ENCODE measurements at regions not wholly inside any gene's neighbourhood (a gene's known extent, or its start where the extent isn't known, plus 50 kb on each side); places are given as distances from the start of the nearest gene placed in this dataset.

DNA sequence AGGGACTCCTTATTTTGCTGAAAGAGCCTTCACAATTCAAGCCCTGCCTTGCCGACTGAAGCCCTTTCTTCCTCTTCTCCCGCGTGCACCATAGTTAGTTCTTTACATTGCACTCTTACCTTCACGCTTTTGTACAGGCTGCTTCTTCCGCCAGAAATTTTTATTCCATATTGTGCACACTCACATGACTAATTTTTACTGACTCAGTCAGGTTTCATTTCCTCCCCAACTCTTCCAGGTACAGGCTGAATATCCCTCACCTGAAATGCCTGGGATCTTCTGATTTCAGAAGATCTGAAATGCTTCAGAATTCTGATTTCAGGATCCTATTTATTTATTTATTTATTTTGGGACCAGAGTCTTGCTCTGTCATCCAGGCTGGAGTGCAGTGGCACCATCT, 172.8 kb downstream of the ZNF281 start:
- no peaks in the 10 kb centered on the region for H3K9me3 ChIP-seq (replicated peaks)
- H3K27ac ChIP-seq (replicated peaks): no peak overlapping the region
- no peak for DNase-seq
- no peaks in the 10 kb centered on the region for H3K36me3 ChIP-seq
- intact Hi-C loops (cut with micrococcal nuclease): no loop called here
- no peaks in the 10 kb centered on the region for H3K27me3 ChIP-seq (ENCODE audit: low read depth)
- H3K4me1 ChIP-seq: peaks cover 29% of the 10 kb centered on the region
- no peak overlapping the region for H3K4me3 ChIP-seq
- no peak for TF ChIP-seq CTCF (IDR thresholded peaks at IDR 0.05; ENCODE audit: borderline replicate concordance)

- H3K27me3 ChIP-seq (ENCODE audit: low read depth): no peaks in the 10 kb centered on the region
- H3K27ac ChIP-seq (replicated peaks): no peak overlapping the region
- H3K4me3 ChIP-seq: no peak overlapping the region
- no peak for TF ChIP-seq CTCF (IDR thresholded peaks at IDR 0.05; ENCODE audit: borderline replicate concordance)
- H3K9me3 ChIP-seq (replicated peaks): no peaks in the 10 kb centered on the region
- H3K4me1 ChIP-seq: peaks cover 11% of the 10 kb centered on the region
- intact Hi-C loops (cut with micrococcal nuclease): no loop called here
- H3K36me3 ChIP-seq: no peaks in the 10 kb centered on the region
- DNase-seq: no peak
These were observed 174.9 kb downstream of the ZNF281 start for GRCh38 chr1:200234938-200235337.

GRCh38 chr1:200233393-200233792, 176.4 kb downstream of the ZNF281 start:
- no peak for DNase-seq
- peak overlapping the region; percentile 29 for H3K4me3 ChIP-seq
- TF ChIP-seq CTCF (IDR thresholded peaks at IDR 0.05; ENCODE audit: borderline replicate concordance): no peak
- no peaks in the 10 kb centered on the region for H3K27me3 ChIP-seq (ENCODE audit: low read depth)
- H3K9me3 ChIP-seq (replicated peaks): no peaks in the 10 kb centered on the region
- intact Hi-C loops (cut with micrococcal nuclease): no loop called here
- no peaks in the 10 kb centered on the region for H3K36me3 ChIP-seq
- peaks cover 11% of the 10 kb centered on the region for H3K4me1 ChIP-seq
- H3K27ac ChIP-seq (replicated peaks): peak overlapping the region; percentile 49

DNA sequence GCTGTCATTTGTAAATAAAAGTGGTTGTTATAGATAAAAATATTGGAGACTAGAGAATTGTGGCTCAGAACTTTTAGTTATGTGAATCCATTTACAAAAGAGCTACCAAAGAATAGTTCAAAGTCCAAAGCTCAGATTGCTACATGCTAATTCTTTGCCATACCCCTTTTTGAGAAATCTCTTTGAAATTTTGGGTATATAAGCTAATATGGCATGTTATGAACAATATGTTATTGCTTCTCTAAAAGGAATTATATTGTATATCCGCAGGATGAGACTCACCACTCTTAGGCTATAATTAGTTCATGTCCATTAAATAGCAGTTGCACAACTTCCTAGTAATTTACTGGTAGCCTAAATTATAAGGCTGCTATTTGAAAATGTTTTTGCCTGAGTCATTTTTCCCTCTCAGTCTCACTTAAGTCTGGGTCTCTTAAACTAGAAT, 178.0 kb downstream of the ZNF281 start:
- intact Hi-C loops (cut with micrococcal nuclease): no loop called here
- peak overlapping the region; percentile 49 for H3K27ac ChIP-seq (replicated peaks)
- TF ChIP-seq CTCF (IDR thresholded peaks at IDR 0.05; ENCODE audit: borderline replicate concordance): no peak
- H3K27me3 ChIP-seq (ENCODE audit: low read depth): peaks cover 1% of the 10 kb centered on the region
- H3K4me1 ChIP-seq: peaks cover 11% of the 10 kb centered on the region
- H3K9me3 ChIP-seq (replicated peaks): no peaks in the 10 kb centered on the region
- H3K4me3 ChIP-seq: no peak overlapping the region
- no peak for DNase-seq
- no peaks in the 10 kb centered on the region for H3K36me3 ChIP-seq

- peaks cover 12% of the 10 kb centered on the region for H3K27me3 ChIP-seq (ENCODE audit: low read depth)
- intact Hi-C loops (cut with micrococcal nuclease): no loop called here
- H3K4me3 ChIP-seq: no peak overlapping the region
- H3K9me3 ChIP-seq (replicated peaks): no peaks in the 10 kb centered on the region
- H3K36me3 ChIP-seq: no peaks in the 10 kb centered on the region
- H3K4me1 ChIP-seq: peaks cover 11% of the 10 kb centered on the region
- no peak overlapping the region for H3K27ac ChIP-seq (replicated peaks)
- no peak for DNase-seq
- no peak for TF ChIP-seq CTCF (IDR thresholded peaks at IDR 0.05; ENCODE audit: borderline replicate concordance)
These were observed 179.2 kb downstream of the ZNF281 start for GRCh38 chr1:200230671-200231070.

DNA sequence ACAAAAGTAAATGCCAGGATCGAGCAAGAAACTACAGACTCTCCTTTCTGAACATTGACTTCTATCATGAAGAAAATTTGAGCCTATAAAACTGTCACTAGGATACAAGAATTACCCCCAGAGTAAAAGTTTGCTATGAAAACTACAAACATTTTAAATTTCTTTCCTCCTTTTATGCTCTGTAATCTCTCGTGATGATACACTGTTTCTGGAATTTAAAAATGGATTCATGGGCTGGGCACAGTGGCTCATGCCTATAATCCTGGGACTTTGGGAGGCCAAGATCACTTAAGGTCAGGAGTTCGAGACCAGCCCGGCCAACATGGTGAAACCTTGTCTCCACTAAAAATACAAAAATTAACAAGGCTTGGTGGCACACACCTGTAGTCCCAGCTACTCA, 181.3 kb downstream of the ZNF281 start:
- Histone ChIP-seq H3K27me3 (ENCODE audit: low read depth) (peaks cover 21% of the 10 kb centered on the region), H3K9me3 (replicated peaks) (no peaks in the 10 kb centered on the region), H3K4me3 (no peak overlapping the region), H3K36me3 (no peaks in the 10 kb centered on the region), H3K4me1 (peaks cover 11% of the 10 kb centered on the region), H3K27ac (replicated peaks) (no peak overlapping the region)
- no peak for DNase-seq
- intact Hi-C loops (cut with micrococcal nuclease): no loop called here
- no peak for TF ChIP-seq CTCF (IDR thresholded peaks at IDR 0.05; ENCODE audit: borderline replicate concordance)
